Activated effector memory CD4-positive, alpha-beta T cell treated with Interleukin-2 at 50 U/mL for 16 hours (primary cell): ENCODE measurements at regions not wholly inside any gene's neighbourhood (a gene's known extent, or its start where the extent isn't known, plus 50 kb on each side); places are given as distances from the start of the nearest gene placed in this dataset.

Experiments used
- DNase-seq: peaks from one replicate; pipeline ENCODE4 v3.0.0-alpha.2; 2020

- no peak for DNase-seq
These were observed 358.7 kb upstream of the TNP1 start for GRCh38 chr2:217218269-217219163.

- DNase-seq, result no peak
These were observed 357.1 kb upstream of the TNP1 start for GRCh38 chr2:217216982-217217381.

GRCh38 chr2:217216316-217216715 lies 356.5 kb upstream of the TNP1 start:
- DNase-seq, result no peak

GRCh38 chr2:217215877-217216276 lies 356.0 kb upstream of the TNP1 start:
- no peak for DNase-seq

- DNase-seq, result no peak
These were observed 349.0 kb upstream of the TNP1 start for GRCh38 chr2:217208867-217209266.

- DNase-seq, result no peak
These were observed 347.8 kb upstream of the TNP1 start for GRCh38 chr2:217207699-217208010.

- no peak for DNase-seq
These were observed 347.2 kb upstream of the TNP1 start for GRCh38 chr2:217206907-217207698.

DNA sequence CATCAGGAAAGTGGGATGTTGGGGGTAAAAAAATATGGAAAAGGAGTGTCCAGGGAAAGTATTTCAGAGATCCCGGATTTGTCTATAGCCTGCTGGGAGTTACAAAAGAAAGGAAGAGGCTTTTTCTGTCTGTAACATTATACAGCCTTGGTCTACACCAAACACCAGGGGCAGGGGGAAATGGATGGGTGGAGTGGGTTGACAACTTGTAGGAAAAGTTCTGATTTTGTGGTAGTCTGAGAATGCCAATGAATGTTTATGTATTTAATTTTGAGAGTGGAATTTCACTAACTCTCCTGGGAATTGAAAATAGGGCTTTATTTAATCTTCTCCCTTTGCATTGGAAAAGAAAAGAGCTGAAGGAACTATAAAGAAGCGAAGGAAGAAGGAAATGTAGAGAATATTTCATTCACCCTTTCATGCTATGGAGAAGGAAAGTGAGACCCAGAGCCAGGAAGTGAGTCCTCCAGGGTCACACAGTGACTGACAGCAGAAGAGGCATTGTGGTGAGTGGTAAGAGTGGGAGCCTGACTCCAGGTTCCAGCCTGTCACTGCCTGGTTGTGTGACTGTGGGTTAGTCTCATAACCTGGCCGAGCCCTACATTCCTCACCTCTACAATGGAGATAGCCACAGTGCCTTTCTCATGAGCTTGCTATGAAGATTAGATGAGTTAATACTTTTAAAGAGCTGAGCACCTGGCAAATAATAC lies 346.3 kb upstream of the TNP1 start:
- DNase-seq, result no peak

GRCh38 chr2:217204358-217204757 lies 344.5 kb upstream of the TNP1 start:
- DNase-seq, result no peak

- DNase-seq, result no peak
These were observed 343.2 kb upstream of the TNP1 start for GRCh38 chr2:217203086-217203485.

DNA sequence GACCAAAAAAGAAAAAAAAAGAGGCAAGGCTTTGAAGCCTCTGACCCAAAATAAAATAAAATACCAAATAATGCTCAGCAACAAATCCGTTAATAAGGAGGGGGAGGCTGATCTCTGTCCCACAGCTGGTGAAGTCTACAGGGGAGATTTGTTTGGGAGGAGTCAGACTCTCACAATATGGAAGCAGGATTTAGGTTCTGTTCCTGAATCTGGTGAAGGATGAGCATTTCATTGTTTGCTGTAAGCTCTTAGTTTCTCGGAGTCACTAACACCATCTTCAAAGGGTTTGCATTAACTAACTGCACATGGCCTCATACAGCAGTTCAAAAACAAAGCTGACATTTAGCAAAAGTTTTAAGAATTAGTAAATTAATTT lies 339.4 kb upstream of the TNP1 start:
- no peak for DNase-seq

DNA sequence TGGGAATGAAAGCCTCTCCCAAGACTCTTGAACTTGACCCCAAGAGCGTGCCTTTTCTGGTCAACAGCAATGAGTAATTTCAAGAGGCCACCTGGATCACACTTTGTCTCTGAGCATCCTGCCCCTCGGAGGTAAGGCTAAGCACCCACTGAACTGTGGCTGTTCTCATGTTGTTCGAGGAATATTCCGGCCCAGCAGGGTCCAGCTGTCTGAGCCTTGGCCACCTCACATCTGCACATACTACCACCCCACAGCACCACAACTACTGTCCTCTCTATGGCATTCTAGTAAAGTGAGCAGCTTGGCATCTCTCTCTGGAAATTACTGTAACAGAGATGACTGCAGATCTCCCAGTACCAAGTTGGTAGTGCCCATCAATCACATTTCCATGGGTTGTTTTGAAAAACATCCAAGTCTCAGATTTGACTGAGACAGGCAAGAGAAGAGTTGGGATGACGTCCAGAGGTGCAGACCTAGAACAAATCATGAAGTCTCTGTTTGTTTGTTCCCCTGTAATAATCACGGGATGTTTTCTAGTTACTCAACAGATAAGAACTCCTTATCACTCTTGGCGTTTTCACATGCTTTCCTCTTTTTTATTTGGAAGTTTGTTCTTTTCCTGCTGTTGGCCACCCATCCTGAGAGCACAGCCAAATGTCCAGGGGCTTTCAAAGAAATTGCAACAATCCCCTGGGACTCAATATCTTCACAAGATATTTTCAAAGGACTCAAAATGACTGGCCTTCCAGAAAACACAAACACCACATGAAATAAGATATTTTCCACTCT lies 336.0 kb upstream of the TNP1 start:
- DNase-seq, result no peak

- no peak for DNase-seq
These were observed 335.2 kb upstream of the TNP1 start for GRCh38 chr2:217195016-217195415.

- DNase-seq, result no peak
These were observed 333.8 kb upstream of the TNP1 start for GRCh38 chr2:217193431-217194340.

- DNase-seq, result no peak
These were observed 332.5 kb upstream of the TNP1 start for GRCh38 chr2:217192366-217192765.

DNA sequence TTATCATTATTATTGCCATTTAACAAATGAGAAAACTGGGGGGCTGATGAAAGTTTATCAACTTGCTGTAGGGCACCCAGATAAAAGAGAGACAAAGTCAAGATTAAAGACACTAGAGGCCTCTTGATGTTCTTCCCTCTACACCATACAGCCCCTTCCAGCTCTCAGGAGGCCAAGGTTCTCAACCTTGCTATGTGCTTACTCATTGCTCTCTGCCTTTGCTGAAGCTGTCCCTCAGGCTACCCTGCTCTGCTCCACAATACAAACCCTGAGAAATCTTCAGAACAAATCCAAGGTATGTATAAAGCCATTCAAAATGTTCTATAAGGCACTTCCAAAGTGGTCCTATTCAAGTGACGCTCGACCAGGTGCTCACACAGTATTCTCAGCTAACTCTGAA lies 329.9 kb upstream of the TNP1 start:
- DNase-seq, result no peak

GRCh38 chr2:217189131-217189530 lies 329.3 kb upstream of the TNP1 start:
- DNase-seq, result no peak

DNA sequence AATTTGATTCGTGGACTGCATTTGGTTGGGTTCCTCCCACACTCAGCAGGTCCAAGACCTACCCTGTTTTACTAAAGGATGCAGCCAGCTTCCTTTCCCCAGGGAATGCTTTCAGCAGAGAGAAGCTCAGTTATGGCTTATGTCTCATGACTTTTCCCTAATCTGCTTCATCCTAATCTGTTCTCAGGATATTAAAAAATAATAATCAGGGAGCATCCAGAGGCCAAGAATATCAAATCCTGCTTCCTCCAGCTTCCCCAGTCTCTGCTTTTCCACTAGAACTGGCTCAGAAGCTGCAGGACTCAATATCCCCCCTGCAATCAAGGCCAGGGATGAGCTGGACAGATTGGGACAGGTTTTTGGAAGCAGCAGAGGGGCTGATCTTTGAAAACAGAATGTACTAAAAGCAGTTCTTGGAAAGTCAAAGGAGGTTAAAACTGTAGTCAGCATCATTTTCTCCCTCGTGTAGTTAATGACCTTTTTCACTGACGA lies 326.9 kb upstream of the TNP1 start:
- DNase-seq, result no peak

DNA sequence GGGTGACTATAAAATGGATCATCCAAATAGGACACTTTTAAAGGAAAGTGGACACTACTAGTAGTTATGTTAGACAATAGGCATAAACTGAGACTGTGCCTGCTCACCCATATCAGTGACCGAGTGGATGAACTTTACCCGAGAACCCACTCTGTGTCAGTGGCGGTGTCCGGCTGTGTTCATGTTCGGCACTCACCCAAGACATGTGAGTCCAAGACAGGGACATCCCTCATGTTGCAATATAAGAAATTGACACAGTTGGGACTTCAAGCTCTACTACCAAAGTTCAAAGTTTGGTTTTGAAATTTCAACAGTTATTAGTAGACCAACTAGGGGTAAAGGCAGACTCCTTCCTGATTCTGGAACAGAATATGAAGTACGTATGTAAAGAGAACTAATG lies 326.3 kb upstream of the TNP1 start:
- DNase-seq, result no peak

GRCh38 chr2:217185265-217185995 lies 325.6 kb upstream of the TNP1 start:
- DNase-seq, result no peak

DNA sequence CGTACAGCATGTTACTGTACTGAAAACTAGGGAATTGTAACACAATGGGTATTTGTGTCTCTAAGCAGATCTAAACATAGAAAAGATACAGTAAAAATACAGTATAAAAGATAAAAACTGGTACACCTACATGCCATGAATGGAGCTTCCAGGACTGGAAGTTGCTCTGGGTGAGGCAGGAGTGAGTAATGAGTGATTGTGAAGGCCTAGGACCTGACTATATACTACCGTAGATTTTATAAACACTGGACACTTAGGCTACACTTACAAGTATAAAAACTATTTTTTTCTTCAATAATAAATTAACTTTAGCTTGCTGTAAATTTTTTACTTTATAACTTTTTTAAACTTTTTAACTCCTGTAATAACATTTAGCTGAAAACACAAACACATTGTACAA lies 324.4 kb upstream of the TNP1 start:
- no peak for DNase-seq
